ENCODE measurements at regions not wholly inside any gene's neighbourhood (a gene's known extent, or its start where the extent isn't known, plus 50 kb on each side); places are given as distances from the start of the nearest gene placed in this dataset.
"Not testable (repeated sequence)": the region's sequence is repeated elsewhere in the genome, so short reads cannot be mapped to it uniquely, and the experiment has no call there.

- FAIRE-seq = not testable (repeated sequence)
These were observed 316.7 kb downstream of the RPLP1 start for GRCh38 chr15:69769336-69769735.

GRCh38 chr15:69774258-69774657 lies 321.6 kb downstream of the RPLP1 start:
- not testable (repeated sequence) for FAIRE-seq

DNA sequence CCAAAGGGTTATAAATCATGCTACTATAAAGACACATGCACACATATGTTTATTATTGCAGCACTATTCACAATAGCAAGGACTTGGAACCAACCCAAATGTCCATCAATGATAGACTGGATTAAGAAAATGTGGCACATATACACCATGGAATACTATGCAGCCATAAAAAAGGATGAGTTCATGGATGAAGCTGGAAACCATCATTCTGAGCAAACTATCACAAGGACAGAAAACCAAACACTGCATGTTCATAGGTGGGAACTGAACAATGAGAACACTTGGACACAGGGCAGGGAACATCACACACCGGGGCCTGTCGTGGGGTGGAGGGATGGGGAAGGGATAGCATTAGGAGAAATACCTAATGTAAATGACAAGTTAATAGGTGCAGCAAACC lies 322.1 kb downstream of the RPLP1 start:
- FAIRE-seq = not testable (repeated sequence)

- no peak for FAIRE-seq
These were observed 320.4 kb downstream of the TLE3 start for GRCh38 chr15:69777356-69777755.

DNA sequence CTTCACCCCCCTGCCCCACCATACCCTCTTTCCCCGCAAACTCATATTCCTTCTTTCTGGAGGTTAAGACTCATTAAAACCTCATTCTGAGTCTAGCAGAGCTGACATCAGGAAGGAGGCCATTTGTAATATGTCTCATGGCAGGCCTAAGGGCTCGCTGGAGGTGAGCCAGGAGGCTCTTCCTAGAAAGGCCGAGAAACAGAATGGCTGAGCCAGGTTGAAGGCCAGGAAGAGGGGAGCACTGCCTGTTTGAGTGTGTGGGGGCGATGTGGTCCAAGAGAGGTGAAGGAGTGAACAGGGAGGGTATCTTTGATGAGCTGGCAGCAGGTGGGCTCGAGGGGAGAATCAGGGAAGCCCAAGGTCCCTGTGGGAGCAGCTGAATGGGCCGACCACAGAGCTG lies 317.3 kb downstream of the TLE3 start:
- no peak for FAIRE-seq

GRCh38 chr15:69780981-69781380 lies 316.7 kb downstream of the TLE3 start:
- no peak for FAIRE-seq

DNA sequence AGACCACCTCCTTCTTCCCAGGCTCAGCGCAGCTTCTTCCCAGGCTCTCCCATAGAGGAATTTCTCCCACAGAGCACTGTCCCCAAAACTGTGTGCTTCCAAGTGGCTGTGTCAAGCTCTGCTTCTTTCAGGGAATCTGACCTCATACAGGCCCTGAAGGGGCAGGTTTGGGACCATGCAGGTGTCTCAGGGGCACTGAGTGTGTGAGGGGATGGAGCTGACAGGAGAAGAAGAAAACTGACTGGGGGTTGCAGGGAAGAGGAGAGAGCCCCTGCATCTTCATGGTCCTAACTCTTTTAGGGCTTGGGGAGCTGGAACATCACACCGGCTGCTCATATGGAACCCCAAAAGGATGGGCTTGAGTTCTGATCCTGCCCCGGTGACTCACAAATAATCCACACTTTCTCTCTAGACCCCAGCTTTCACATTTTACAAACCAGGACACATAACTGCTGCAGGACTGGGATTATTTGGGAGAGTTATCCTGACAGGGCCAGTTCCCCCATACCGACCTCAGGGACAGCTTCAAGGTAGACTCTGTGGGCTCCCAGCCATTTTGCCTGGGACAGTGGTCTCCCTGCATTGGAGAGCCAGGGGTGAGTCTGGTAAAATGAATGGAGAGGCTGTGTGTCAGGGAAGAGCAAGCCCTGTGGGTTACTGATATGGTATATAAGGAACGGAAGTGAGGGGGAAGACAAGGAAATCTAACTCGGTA lies 316.1 kb downstream of the TLE3 start:
- FAIRE-seq = no peak

- no peak for FAIRE-seq
These were observed 315.5 kb downstream of the TLE3 start for GRCh38 chr15:69782139-69782658.

DNA sequence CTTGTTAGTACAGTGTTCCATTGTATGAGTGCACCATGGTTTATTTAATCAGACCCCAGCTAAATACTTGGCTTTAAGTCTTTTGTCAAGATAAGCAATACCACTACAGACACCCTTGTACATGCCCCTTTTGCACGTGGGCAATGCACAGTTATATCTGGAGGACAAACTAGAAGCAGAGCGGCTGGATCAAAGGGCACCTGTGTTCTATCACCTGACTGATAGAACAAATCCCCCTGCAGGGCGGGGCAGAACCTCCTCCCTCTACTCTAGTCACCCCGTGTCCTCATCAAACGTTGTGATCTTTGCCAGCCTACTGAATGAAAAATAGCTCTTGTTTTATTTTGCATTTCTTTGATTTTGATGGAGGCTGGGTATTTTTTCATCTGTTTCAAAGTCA lies 314.9 kb downstream of the TLE3 start:
- no peak for FAIRE-seq

DNA sequence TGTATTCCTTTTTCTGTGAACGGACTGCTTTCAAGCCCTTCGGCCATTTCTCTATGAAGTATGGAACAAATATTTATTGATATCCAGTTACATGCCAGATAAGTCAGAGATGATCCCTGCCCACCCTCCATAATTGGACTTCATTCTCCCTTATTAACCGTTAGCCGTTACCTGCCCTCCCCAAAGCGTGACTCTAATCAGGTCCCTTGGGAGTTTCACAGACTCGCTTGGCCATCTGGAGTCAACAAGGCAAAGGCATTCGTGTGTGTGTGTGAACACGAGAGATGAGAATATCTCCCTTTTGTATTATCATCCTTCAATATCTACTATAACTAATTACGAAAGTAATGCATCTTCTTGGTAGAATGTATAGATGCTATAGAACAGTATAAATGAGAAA lies 314.5 kb downstream of the TLE3 start:
- FAIRE-seq = no peak

GRCh38 chr15:69784798-69785566 lies 312.7 kb downstream of the TLE3 start:
- FAIRE-seq = no peak

GRCh38 chr15:69786136-69786701 lies 311.5 kb downstream of the TLE3 start:
- no peak for FAIRE-seq

GRCh38 chr15:69787791-69788190 lies 309.9 kb downstream of the TLE3 start:
- FAIRE-seq = no peak

DNA sequence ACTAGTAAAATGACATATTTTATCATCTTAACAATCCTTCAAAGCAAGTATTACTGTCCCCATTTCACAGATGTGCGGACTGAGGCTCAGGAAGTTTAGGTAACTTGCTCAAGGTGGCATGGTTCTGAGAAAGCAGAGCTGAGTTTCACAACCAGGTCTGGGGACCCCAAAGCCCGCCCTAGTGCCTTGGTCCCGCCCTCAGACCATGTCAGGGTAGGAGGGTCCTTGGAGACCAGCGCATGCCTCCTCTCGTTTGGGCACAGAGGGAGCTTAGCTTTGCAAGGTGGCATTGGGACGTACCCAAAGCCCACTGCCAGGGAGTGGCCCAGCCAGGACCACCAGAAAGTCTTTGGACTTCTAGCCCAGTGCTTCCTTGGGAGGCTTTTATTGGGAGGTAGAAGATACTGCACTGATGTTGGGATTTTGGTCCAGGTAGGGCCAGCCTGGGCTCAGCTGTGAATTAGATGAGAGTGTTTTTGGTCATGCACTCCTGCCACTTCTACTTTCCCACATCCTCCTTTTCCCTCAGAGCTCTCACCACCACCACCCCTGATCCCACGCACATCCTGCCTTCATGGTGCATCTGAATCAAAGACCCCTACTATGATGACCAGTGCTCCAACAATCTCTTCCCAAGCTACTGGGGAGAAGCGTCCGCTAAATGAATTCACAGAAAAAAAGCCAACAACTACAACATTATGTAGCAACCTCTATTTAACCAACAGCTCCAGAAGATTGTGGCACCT lies 307.9 kb downstream of the TLE3 start:
- FAIRE-seq = no peak

GRCh38 chr15:69790632-69791031 lies 307.1 kb downstream of the TLE3 start:
- FAIRE-seq = no peak

DNA sequence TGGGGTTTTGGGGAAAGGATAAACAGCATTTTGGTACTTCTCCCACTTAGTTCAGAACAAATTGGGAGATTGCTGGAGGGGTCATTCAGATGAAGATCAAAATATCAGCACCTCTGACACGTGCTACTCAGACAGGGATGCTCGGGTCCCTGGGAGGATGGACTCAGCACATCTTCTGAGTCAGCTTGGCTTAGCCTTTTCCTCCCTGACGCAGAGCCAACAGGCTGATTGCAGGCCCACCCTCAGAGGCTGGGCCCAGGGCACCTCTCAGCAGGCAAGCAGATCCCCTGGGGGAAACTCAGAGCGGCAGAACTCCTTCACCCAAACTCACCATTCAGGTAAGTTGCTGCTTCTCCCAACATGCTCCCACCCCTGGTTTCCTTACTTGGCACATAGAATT lies 304.9 kb downstream of the TLE3 start:
- no peak for FAIRE-seq

GRCh38 chr15:69793431-69793780 lies 304.3 kb downstream of the TLE3 start:
- FAIRE-seq = no peak

GRCh38 chr15:69793781-69794451 lies 303.8 kb downstream of the TLE3 start:
- FAIRE-seq = no peak

DNA sequence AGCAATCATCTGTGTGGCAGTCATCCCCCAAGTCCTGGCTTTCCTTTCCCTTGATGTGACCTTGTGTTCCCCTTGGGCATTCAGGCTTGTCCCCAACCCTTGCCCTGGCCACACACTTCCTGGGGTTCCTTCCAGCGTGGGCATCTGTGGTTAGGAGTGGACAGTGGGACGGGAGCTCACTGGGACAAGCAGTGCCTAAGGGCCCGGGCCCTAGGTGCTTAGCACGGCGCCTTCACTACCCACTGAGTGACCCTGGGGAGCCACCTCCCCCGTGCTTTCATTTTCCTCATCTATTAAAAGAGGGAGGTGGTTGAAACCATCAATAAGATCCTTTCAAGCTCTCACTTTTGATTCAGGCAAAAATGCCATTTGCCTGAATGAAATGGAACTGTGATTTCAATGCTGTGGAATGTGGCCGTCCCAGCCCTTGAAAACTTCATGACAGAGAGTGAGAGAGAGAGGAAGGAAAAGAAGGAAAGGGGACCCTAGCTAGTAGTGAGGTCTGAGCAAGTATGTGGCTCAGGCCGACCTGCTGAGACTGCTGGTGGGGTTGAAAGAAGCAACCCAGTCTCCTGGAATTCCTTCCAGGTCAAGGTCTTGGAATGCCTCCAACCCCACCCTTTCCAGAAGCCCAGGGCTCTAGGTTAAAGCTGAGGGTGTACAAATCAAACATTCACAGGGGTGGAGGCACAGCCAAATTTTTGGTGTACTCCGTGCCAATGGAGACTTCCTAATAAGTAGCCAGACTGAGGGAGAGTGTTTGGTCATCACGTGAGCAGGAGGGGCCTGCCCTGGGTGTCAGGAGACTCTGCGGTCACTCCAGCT lies 302.9 kb downstream of the TLE3 start:
- FAIRE-seq = no peak

GRCh38 chr15:69795601-69796000 lies 302.1 kb downstream of the TLE3 start:
- no peak for FAIRE-seq

DNA sequence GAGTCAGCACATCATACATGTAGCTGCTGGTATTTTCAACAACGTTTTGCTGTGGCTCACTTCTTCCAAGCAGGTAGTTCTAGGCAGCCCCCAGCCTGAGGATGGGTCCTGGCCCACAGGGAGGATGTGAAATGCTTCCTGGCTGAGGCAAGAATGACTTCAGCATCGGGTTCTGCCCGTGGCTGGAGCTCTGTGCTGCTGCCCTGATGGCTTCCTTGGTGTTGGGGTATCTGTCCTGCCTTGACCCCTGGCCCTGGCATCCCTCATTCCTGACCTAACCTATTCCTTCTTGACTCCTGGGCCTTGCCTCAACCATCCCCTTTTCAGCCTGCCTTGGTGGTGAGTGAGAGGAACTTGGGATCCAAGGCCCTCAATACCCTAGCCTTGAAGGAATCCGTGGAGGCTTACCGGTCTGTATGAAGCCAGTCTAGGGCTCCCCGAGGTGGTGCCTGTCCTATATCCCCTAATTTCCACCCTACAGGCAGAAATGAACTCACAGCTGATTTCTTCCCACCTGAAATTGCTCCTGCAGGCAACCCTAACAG lies 300.6 kb downstream of the TLE3 start:
- FAIRE-seq = no peak
